Psoas muscle (tissue), 7 donors: ENCODE measurements at regions not wholly inside any gene's neighbourhood (a gene's known extent, or its start where the extent isn't known, plus 50 kb on each side); places are given as distances from the start of the nearest gene placed in this dataset.
A peak's percentile ranks its signal among the peaks of the same experiment; 100 is the strongest.
"Not testable (repeated sequence)": the region's sequence is repeated elsewhere in the genome, so short reads cannot be mapped to it uniquely, and the experiment has no call there.

Experiments used
- ATAC-seq, 4 donors: fragments of 200-7000 bp; cut with Tn5 transposase; one replicate each; pipeline ENCODE4 v1.9.1; 2020; ENCODE audit warnings: moderate library complexity in 3 of 4, mild to moderate bottlenecking in 2 of 4
- DNase-seq, 2 donors: peaks; one replicate each; pipeline ENCODE4 v3.0.0-alpha.2; 2020
- H3K27ac ChIP-seq: fragments of 200-600 bp; one replicate; pipeline ENCODE4 v1.8.0; 2022
- H3K27me3 ChIP-seq, 3 donors: fragments of 200-600 bp in 1 of 3; one replicate each; pipeline versions ENCODE4 v1.6.1 to v1.8.0; 2013 to 2022; ENCODE audit warnings: low read length in 2 of 3, mild to moderate bottlenecking in 2 of 3, moderate library complexity in 1 of 3; ENCODE audit not compliant: insufficient read depth in 3 of 3
- H3K36me3 ChIP-seq, 2 donors: fragments of 200-600 bp in 1 of 2; one replicate each; pipeline versions ENCODE4 v1.6.1 to v1.8.0; 2013 to 2022; ENCODE audit warnings: low read depth in 1 of 2, mild to moderate bottlenecking in 1 of 2, moderate library complexity in 1 of 2; ENCODE audit not compliant: insufficient read depth in 1 of 2
- H3K4me1 ChIP-seq: fragments of 200-600 bp; one replicate; pipeline ENCODE4 v1.8.0; 2022
- H3K4me3 ChIP-seq: fragments of 200-600 bp; one replicate; pipeline ENCODE4 v1.8.0; 2022; ENCODE audit warnings: mild to moderate bottlenecking
- H3K9me3 ChIP-seq: fragments of 200-600 bp; one replicate; pipeline ENCODE4 v1.8.0; 2022
- WGBS, 3 donors: extraction: QIAGEN DNeasy Blood & Tissue Kit; methylation state at CpG; one replicate each; pipeline versions ENCODE4 v1.1.6 to v1.1.7; 2013; 5-methylcytosine and 5-hydroxymethylcytosine counted together
- intact Hi-C, 2 donors: fragments of 100-400 bp; cut with DNase I; formaldehyde crosslinking; loops; one replicate each; pipeline versions ENCODE4 v1.11.0 to v1.14.2; 2022
- TF ChIP-seq, protein P1 (sequence below): fragments of 200-600 bp; IDR thresholded peaks from one replicate; pipeline ENCODE4 v1.8.0; 2022; ENCODE audit warnings: antibody characterized with exemption
- donor health status: healthy with polysubstance abuse.
- donor health status: DM: no; HTN: no; CAD: no; lungs with moderate emphysema.
- donor health status: Bipolar disorder and iron deficiency.
- donor health status: healthy.
- donor health status: DM: yes; HTN: yes; CAD: no.
- donor health status: DM: no; HTN: no; CAD: no.
- donor health status: DM: yes; HTN: yes; CAD: no.

DNA sequence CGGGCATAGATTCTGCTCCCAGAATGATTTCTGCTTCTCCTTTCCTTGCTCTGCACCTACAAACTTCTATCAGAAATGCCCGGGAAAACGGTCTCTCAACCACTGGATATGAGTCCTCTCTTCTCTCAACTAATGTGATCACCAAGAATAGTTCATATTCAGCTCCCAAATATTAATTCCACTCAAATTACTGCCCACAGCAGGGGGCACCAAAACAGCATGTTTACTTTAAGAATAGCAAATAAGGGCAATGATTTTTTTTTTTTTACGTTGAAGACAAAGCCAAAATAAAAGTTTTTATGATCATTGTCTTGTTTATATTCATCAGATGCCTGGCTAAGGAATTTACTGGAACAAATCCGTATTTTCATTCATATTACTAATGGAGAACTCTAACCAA, 94.9 kb upstream of the PRSS1 start:
- 70 to 78% (median 78%) methylated on average over 5 of the region's 5 CpGs for WGBS, 3 donors
- no peak overlapping the region for H3K4me3 ChIP-seq
- H3K9me3 ChIP-seq, result no peaks in the 10 kb centered on the region
- H3K27ac ChIP-seq, result no peak overlapping the region
- ATAC-seq (no peak), DNase-seq (no peak)
- H3K4me1 ChIP-seq, result peaks cover 7% of the 10 kb centered on the region
- H3K36me3 ChIP-seq, result no peaks in the 10 kb centered on the region
- TF ChIP-seq, protein P1, sequence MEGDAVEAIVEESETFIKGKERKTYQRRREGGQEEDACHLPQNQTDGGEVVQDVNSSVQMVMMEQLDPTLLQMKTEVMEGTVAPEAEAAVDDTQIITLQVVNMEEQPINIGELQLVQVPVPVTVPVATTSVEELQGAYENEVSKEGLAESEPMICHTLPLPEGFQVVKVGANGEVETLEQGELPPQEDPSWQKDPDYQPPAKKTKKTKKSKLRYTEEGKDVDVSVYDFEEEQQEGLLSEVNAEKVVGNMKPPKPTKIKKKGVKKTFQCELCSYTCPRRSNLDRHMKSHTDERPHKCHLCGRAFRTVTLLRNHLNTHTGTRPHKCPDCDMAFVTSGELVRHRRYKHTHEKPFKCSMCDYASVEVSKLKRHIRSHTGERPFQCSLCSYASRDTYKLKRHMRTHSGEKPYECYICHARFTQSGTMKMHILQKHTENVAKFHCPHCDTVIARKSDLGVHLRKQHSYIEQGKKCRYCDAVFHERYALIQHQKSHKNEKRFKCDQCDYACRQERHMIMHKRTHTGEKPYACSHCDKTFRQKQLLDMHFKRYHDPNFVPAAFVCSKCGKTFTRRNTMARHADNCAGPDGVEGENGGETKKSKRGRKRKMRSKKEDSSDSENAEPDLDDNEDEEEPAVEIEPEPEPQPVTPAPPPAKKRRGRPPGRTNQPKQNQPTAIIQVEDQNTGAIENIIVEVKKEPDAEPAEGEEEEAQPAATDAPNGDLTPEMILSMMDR, result no peak
- intact Hi-C loops, result no loop called here
- no peaks in the 10 kb centered on the region for H3K27me3 ChIP-seq

DNA sequence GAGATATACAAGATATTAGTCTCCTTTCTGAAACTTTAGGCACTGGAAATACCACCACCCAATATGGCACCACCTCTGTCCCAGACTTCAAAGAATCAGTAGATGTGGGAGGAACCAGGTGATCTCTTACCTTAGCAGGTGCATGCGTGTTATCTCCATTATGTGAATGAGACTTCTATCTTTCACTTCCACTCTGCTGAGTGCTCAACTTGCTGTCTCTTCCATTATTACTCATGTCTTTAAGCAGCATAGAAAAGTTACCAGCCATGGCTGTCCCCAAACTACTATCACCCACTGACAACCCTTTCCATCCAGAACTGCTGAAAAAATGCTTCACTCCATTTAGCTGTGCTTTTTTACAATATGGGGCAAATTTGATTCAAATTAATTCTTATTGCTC, 101.5 kb upstream of the PRSS1 start:
- intact Hi-C loops, result no loop called here
- peaks cover 17% of the 10 kb centered on the region for H3K4me1 ChIP-seq
- no peaks in the 10 kb centered on the region for H3K36me3 ChIP-seq
- ATAC-seq (no peak), DNase-seq (no peak)
- H3K4me3 ChIP-seq, result no peak overlapping the region
- H3K27me3 ChIP-seq, result no peaks in the 10 kb centered on the region
- TF ChIP-seq, protein P1, result no peak
- WGBS, 3 donors, result 97 to 100% (median 97%) methylated on average over 1 of the region's 1 CpG
- no peaks in the 10 kb centered on the region for H3K9me3 ChIP-seq
- H3K27ac ChIP-seq, result no peak overlapping the region

DNA sequence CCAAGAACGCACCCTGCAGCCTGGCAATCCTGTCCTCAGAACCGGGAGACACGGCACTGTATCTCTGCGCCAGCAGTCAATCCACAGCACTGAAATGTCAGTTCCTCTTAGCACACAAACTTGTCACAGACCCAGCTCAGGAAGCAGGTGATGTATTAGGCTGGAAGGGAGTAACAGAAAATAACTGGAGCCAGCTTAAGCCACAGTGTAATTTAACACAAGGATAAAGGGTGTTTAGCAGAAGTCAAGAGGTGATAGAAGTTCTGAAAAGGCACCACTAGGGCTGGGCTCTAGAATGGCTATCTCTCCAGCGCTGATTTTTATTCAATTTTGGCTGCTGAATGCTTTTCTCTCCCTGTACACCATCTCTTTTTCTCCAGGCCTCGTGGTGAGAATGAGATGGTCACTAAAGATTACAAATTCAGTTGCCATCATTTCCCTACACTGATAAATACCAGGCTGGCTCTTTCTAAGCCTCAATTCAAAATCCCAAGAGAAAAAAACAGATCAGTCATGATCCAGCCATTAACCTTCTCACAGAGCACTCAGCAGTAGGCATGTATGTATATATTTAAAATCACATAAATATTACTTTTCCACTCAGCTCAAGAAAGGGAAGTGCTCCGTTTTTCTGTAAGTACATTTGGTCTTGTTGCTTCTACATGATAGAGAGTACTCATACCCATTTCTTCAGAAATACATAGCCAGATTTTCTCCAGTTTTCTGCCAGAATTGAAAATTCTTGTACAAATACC, 102.7 kb upstream of the PRSS1 start:
- peak in 1 of 2 donors; percentile 29 for DNase-seq

DNA sequence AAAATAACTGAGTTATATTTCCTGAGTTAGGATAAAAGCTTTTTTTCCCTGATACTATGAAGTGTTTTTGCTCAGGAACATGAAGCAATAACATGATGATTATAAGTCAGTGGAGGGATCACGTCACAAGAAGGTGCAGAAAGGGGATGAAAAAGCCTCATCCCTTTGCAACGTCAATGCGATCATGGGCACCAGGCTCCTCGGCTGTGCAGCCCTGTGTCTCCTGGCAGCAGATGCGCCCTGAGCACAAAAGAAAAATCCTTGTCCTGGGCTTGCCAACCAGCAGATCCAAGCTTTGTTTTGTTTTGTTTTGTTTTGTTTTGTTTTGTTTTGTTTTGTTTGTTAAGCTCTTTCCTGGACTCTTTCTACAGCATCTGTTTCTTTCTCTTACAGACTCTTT, 103.5 kb upstream of the PRSS1 start:
- Histone ChIP-seq H3K36me3 (no peaks in the 10 kb centered on the region), H3K9me3 (no peaks in the 10 kb centered on the region), H3K4me1 (peaks cover 17% of the 10 kb centered on the region), H3K4me3 (peak overlapping the region; percentile 43), H3K27me3 (no peaks in the 10 kb centered on the region), H3K27ac (peak overlapping the region; percentile 52)
- DNase-seq, result no peak
- intact Hi-C loops, result no loop called here
- 17 to 38% (median 18%) methylated on average over 5 of the region's 5 CpGs for WGBS, 3 donors
- ATAC-seq, result peak in 2 of 4 donors; percentile 56 to 70
- TF ChIP-seq, protein P1, result no peak

More for the DNA sequence above, 102.7 kb upstream of the PRSS1 start:
- Histone ChIP-seq H3K4me1 (peaks cover 17% of the 10 kb centered on the region), H3K27ac (peak overlapping the region; percentile 52), H3K36me3 (no peaks in the 10 kb centered on the region), H3K27me3 (no peaks in the 10 kb centered on the region), H3K9me3 (no peaks in the 10 kb centered on the region), H3K4me3 (peak overlapping the region; percentile 43)
- intact Hi-C loops, result no loop called here
- TF ChIP-seq, protein P1, result no peak
- ATAC-seq, result peak; percentile 48 to 93 (median 91)
- 23 to 41% (median 26%) methylated on average over 7 of the region's 7 CpGs for WGBS, 3 donors

DNA sequence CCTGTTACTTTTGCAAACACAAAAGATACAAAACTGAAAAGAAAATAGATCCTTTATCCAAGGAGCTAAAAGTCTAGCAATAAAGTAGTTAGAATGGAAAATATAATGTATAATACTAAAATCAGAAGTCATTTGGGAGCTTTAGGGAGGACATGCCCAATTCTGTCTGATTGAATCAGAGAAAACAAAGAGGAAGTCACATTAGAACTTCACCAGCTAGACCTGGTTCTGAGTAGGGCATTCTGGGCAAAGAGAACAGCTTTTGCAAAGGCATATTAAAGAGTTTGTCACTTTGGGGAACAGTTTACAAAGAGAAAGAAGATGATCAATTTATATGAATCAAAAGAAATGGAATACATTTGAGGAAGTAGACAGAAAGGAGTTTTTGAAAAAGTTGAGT, 107.0 kb upstream of the PRSS1 start:
- Histone ChIP-seq H3K4me1 (peaks cover 13% of the 10 kb centered on the region), H3K4me3 (no peak overlapping the region), H3K9me3 (no peaks in the 10 kb centered on the region), H3K27me3 (no peaks in the 10 kb centered on the region), H3K27ac (no peak overlapping the region), H3K36me3 (no peaks in the 10 kb centered on the region)
- no peak for DNase-seq
- TF ChIP-seq, protein P1, result no peak
- intact Hi-C loops, result no loop called here
- no peak for ATAC-seq

DNA sequence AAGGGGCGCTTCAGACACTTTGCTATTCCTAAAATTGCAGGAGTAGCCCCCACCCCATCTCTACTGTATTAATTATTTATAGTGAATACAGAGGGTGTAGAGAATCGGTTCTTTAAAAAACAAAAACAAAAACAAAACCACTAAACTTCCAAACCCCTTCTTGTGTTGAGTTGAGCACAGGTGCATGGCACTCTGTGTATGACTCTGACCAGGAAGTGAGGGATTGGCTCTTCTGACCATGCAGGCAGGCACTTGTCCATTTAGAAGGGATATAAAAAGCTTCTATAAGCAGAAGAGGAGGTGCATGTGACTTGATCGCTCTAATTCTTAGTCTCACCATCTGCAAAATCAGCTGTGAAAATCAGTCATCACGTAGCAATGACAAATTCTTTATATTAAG, 108.0 kb upstream of the PRSS1 start:
- intact Hi-C loops, result not testable (repeated sequence)

More for the DNA sequence above, 108.0 kb upstream of the PRSS1 start:
- H3K27me3 ChIP-seq, H3K4me3 ChIP-seq, DNase-seq, H3K9me3 ChIP-seq, H3K27ac ChIP-seq, ATAC-seq, H3K36me3 ChIP-seq: not testable (repeated sequence)
- WGBS, 3 donors, result 71 to 75% (median 72%) methylated on average over 4 of the region's 4 CpGs
- H3K4me1 ChIP-seq, result peaks cover 13% of the 10 kb centered on the region
